ENCODE measurements at regions not wholly inside any gene's neighbourhood (a gene's known extent, or its start where the extent isn't known, plus 50 kb on each side); places are given as distances from the start of the nearest gene placed in this dataset.

- 0 out of 2 replicates have a peak, but pooled peaks cover 4% of the 10 kb centered on the region for H3K4me1 ChIP-seq (ENCODE audit: control insufficient read depth, insufficient read depth, low read length)
- DNase-seq (ENCODE audit: low read depth, low spot score) = no peak
- H3K27ac ChIP-seq (ENCODE audit: low read length) = no peak overlapping the region
- TF ChIP-seq CTCF (IDR thresholded peaks at IDR 0.05) (no peak), SIN3A (IDR thresholded peaks at IDR 0.05; ENCODE audit: borderline replicate concordance, insufficient read depth, low read depth, low read length) (no peak), REST (IDR thresholded peaks at IDR 0.05; ENCODE audit: insufficient read depth in 1 of 2, low read depth in 2 of 2, low read length in 1 of 2) (no peak), POLR2AphosphoS5 (IDR thresholded peaks at IDR 0.05; ENCODE audit: low read depth, low read length) (no peak), TCF7L2 (IDR thresholded peaks at IDR 0.05; ENCODE audit: low read depth, low read length) (no peak)
- BruUV-seq (replicated peaks) = no TSS peak
- POLR2A ChIA-PET = no interaction called here
- intact Hi-C loops (cut with micrococcal nuclease; ENCODE audit: unreplicated experiment) = loop anchor here (5.0 to 10.0 kb wide), 2 partner anchors 80 to 298 kb away; no protein-coding TSS in a partner anchor
- H3K27me3 ChIP-seq (ENCODE audit: control insufficient read depth, insufficient read depth, low read length) = no peaks in the 10 kb centered on the region
- no peak for ATAC-seq
- H3K4me3 ChIP-seq (ENCODE audit: low read depth in 2 of 2, low read length in 2 of 2) = no peak overlapping the region
- H3K36me3 ChIP-seq (ENCODE audit: control insufficient read depth, insufficient read depth, low read length) = no peaks in the 10 kb centered on the region
- H3K9me3 ChIP-seq (ENCODE audit: control insufficient read depth, insufficient read depth, low read depth, low read length) = no peaks in the 10 kb centered on the region
- in situ Hi-C loops (cut with HindIII; ENCODE audit: low pct_unique_long_range_greater_than_20kb, low sequenced_read_pairs) = no loop called here
- CTCF ChIA-PET = interaction anchor here (0.5 kb wide), 1 partner anchor 439 kb away, joined by 4 read pairs; no protein-coding TSS in a partner anchor
Measured at GRCh38 chr6:12232339-12232738, 57.8 kb upstream of the EDN1 start.

- Histone ChIP-seq H3K4me1 (ENCODE audit: control insufficient read depth, insufficient read depth, low read length) (0 out of 2 replicates have a peak, but pooled peaks cover 4% of the 10 kb centered on the region), H3K9me3 (ENCODE audit: control insufficient read depth, insufficient read depth, low read depth, low read length) (no peaks in the 10 kb centered on the region), H3K27me3 (ENCODE audit: control insufficient read depth, insufficient read depth, low read length) (no peaks in the 10 kb centered on the region), H3K27ac (ENCODE audit: low read length) (no peak overlapping the region), H3K4me3 (ENCODE audit: low read depth in 2 of 2, low read length in 2 of 2) (no peak overlapping the region), H3K36me3 (ENCODE audit: control insufficient read depth, insufficient read depth, low read length) (no peaks in the 10 kb centered on the region)
- ChIA-PET POLR2A (no interaction called here), CTCF (interaction anchor here (0.5 kb wide), 1 partner anchor 439 kb away, joined by 4 read pairs; no protein-coding TSS in a partner anchor)
- ATAC-seq = no peak
- no peak for TF ChIP-seq TCF7L2 (IDR thresholded peaks at IDR 0.05; ENCODE audit: low read depth, low read length)
- DNase-seq (ENCODE audit: low read depth, low spot score) = no peak
- in situ Hi-C loops (cut with HindIII; ENCODE audit: low pct_unique_long_range_greater_than_20kb, low sequenced_read_pairs) = no loop called here
- BruUV-seq (replicated peaks) = no TSS peak
- intact Hi-C loops (cut with micrococcal nuclease; ENCODE audit: unreplicated experiment) = loop anchor here (5.0 to 10.0 kb wide), 2 partner anchors 81 to 298 kb away; no protein-coding TSS in a partner anchor
Measured at GRCh38 chr6:12232821-12233220, 57.3 kb upstream of the EDN1 start.
